IMR-90 (cell line): ENCODE measurements at regions not wholly inside any gene's neighbourhood (a gene's known extent, or its start where the extent isn't known, plus 50 kb on each side); places are given as distances from the start of the nearest gene placed in this dataset.

ENCODE experiments used
- BHLHE40 ChIP-seq: fragments of 150-350 bp; IDR thresholded peaks from 2 replicates; pipeline ENCODE4 v1.6.1; 2016; ENCODE audit warnings: mild to moderate bottlenecking, low read depth, low read length
- CHD1 ChIP-seq: IDR thresholded peaks from 2 replicates; pipeline ENCODE4 v1.6.1; 2012; ENCODE audit warnings: low read depth, low read length, improper control_type of control experiment
- FOS ChIP-seq: fragments of 150-350 bp; IDR thresholded peaks from 2 replicates; pipeline ENCODE4 v1.6.1; 2016; ENCODE audit warnings: low read depth, low read length
- MAZ ChIP-seq: IDR thresholded peaks from 2 replicates; pipeline ENCODE4 v1.6.1; 2012; ENCODE audit warnings: low read depth, mild to moderate bottlenecking, low read length, improper control_type of control experiment, moderate library complexity, borderline replicate concordance
- MXI1 ChIP-seq: IDR thresholded peaks from 2 replicates; pipeline ENCODE4 v1.6.1; 2012; ENCODE audit warnings: low read depth, mild to moderate bottlenecking, low read length, moderate library complexity, borderline replicate concordance
- NFE2L2 ChIP-seq: fragments of 150-350 bp; IDR thresholded peaks from 2 replicates; pipeline ENCODE4 v1.6.1; 2016; ENCODE audit warnings: low read depth, mild to moderate bottlenecking, low read length
- POLR2A ChIP-seq: IDR thresholded peaks from 2 replicates; pipeline ENCODE4 v1.6.1; 2012; ENCODE audit warnings: mild to moderate bottlenecking, low read depth, low read length
- RAD21 ChIP-seq: IDR thresholded peaks from 2 replicates; pipeline ENCODE4 v1.6.1; 2012; ENCODE audit warnings: low read length, improper control_type of control experiment
- RCOR1 ChIP-seq: IDR thresholded peaks from 2 replicates; pipeline ENCODE4 v1.6.1; 2012; ENCODE audit warnings: mild to moderate bottlenecking, low read length, improper control_type of control experiment; ENCODE audit not compliant: insufficient replicate concordance
- RFX5 ChIP-seq: IDR thresholded peaks from 2 replicates; pipeline ENCODE4 v1.8.0; 2012; ENCODE audit warnings: low read depth, mild to moderate bottlenecking, low read length, moderate library complexity
- SMC3 ChIP-seq: fragments of 150-350 bp; IDR thresholded peaks from 2 replicates; pipeline ENCODE4 v1.6.1; 2016; ENCODE audit warnings: low read depth, mild to moderate bottlenecking, antibody characterized with exemption, low read length, moderate library complexity
- TF ChIP-seq, protein P1 (sequence below): conservative IDR thresholded peaks from 2 replicates; pipeline ENCODE4 v1.5.1; 2012; ENCODE audit warnings: mild to moderate bottlenecking, low read depth, low read length, improper control_type of control experiment
- TF ChIP-seq, protein P2 (sequence below): fragments of 150-350 bp; IDR thresholded peaks from 2 replicates; pipeline ENCODE4 v1.6.1; 2017; ENCODE audit warnings: mild to moderate bottlenecking, antibody characterized with exemption, low read length, low read depth
- TF ChIP-seq, protein P3 (sequence below): fragments of 150-350 bp; IDR thresholded peaks from 2 replicates; pipeline ENCODE4 v1.6.1; 2016; ENCODE audit warnings: low read depth, mild to moderate bottlenecking, low read length, moderate library complexity, borderline replicate concordance

DNA sequence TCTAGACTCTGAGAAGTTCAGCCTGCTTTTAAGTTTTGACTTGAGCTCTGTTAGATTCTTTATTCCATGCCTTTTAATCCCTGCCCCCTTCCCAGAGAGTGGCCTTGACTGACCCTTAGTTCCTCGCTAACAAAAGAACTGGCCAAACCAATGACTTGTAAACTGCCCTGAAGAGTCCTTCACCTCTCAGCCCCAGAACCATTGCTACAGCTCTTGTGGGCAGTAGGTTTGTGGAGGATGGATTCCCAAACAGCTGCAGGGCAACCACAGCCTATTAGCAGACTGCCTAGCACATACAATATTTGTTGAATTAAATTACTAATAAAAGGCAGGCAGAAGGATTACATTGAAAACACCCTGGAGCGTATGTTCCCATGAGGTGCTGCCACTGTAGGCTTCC, 163.9 kb downstream of the MAIP1 start:
- TF ChIP-seq POLR2A (no peak), NFE2L2 (no peak), SMC3 (no peak), CHD1 (no peak), RCOR1 (no peak), MAZ (no peak), BHLHE40 (no peak), RFX5 (no peak), RAD21 (no peak), MXI1 (no peak), FOS (no peak)
- TF ChIP-seq, protein P1, sequence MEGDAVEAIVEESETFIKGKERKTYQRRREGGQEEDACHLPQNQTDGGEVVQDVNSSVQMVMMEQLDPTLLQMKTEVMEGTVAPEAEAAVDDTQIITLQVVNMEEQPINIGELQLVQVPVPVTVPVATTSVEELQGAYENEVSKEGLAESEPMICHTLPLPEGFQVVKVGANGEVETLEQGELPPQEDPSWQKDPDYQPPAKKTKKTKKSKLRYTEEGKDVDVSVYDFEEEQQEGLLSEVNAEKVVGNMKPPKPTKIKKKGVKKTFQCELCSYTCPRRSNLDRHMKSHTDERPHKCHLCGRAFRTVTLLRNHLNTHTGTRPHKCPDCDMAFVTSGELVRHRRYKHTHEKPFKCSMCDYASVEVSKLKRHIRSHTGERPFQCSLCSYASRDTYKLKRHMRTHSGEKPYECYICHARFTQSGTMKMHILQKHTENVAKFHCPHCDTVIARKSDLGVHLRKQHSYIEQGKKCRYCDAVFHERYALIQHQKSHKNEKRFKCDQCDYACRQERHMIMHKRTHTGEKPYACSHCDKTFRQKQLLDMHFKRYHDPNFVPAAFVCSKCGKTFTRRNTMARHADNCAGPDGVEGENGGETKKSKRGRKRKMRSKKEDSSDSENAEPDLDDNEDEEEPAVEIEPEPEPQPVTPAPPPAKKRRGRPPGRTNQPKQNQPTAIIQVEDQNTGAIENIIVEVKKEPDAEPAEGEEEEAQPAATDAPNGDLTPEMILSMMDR, result no peak
- TF ChIP-seq, protein P2, sequence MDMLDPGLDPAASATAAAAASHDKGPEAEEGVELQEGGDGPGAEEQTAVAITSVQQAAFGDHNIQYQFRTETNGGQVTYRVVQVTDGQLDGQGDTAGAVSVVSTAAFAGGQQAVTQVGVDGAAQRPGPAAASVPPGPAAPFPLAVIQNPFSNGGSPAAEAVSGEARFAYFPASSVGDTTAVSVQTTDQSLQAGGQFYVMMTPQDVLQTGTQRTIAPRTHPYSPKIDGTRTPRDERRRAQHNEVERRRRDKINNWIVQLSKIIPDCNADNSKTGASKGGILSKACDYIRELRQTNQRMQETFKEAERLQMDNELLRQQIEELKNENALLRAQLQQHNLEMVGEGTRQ, result no peak
- TF ChIP-seq, protein P3, sequence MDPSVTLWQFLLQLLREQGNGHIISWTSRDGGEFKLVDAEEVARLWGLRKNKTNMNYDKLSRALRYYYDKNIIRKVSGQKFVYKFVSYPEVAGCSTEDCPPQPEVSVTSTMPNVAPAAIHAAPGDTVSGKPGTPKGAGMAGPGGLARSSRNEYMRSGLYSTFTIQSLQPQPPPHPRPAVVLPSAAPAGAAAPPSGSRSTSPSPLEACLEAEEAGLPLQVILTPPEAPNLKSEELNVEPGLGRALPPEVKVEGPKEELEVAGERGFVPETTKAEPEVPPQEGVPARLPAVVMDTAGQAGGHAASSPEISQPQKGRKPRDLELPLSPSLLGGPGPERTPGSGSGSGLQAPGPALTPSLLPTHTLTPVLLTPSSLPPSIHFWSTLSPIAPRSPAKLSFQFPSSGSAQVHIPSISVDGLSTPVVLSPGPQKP, result no peak
